ENCODE measurements at regions not wholly inside any gene's neighbourhood (a gene's known extent, or its start where the extent isn't known, plus 50 kb on each side); places are given as distances from the start of the nearest gene placed in this dataset.

GRCh38 chr1:2971101-2971501 lies 50.2 kb upstream of the ACTRT2 start:
- Mint-ChIP-seq H3K9me3 (no peaks in the 10 kb centered on the region), H3K36me3 (ENCODE audit: low read depth) (no peaks in the 10 kb centered on the region), H3K4me3 (no peak overlapping the region), H3K27me3 (peaks cover 18% of the 10 kb centered on the region), H3K4me1 (ENCODE audit: low read depth) (no peaks in the 10 kb centered on the region), H3K27ac (no peak overlapping the region)
- intact Hi-C loops (cut with micrococcal nuclease) = no loop called here
